Keratinocyte (primary cell): ENCODE measurements at regions not wholly inside any gene's neighbourhood (a gene's known extent, or its start where the extent isn't known, plus 50 kb on each side); places are given as distances from the start of the nearest gene placed in this dataset.

Experiments used
- DNase-seq: peaks from one replicate; pipeline ENCODE4 v3.0.0-alpha.2; 2011; ENCODE audit warnings: low read depth, missing footprints, low spot score
- FAIRE-seq: peaks from 2 replicates; lab custom pipeline; 2011; peaks lifted over from hg19 to GRCh38; lab: Jason Lieb, UNC
- H2AFZ ChIP-seq: 2 replicates; pipeline ENCODE4 v1.6.0; 2012; ENCODE audit warnings: low read length, control low read depth, inconsistent platforms; ENCODE audit not compliant: control insufficient read depth
- H3K27ac ChIP-seq: 2 replicates; pipeline ENCODE4 v1.5.1; 2011; ENCODE audit warnings: low read length; ENCODE audit not compliant: control insufficient read depth, insufficient read depth
- H3K27me3 ChIP-seq: 3 replicates; pipeline ENCODE4 v1.6.0; 2011; ENCODE audit warnings: low read length; ENCODE audit not compliant: control insufficient read depth, insufficient read depth; ENCODE audit errors: extremely low read depth
- H3K36me3 ChIP-seq, 2 experiments: 2 replicates in 1 of 2; 3 replicates in 1 of 2; pipeline ENCODE4 v1.5.1; 2011; ENCODE audit warnings: low read length in 2 of 2, mild to moderate bottlenecking in 1 of 2; ENCODE audit not compliant: control insufficient read depth in 2 of 2, insufficient read depth in 2 of 2; ENCODE audit errors: extremely low read depth in 1 of 2
- H3K4me1 ChIP-seq: 3 replicates; pipeline ENCODE4 v1.5.1; 2011; ENCODE audit warnings: low read length; ENCODE audit not compliant: control insufficient read depth, insufficient read depth; ENCODE audit errors: extremely low read depth
- H3K4me2 ChIP-seq: 3 replicates; pipeline ENCODE4 v1.6.0; 2011; ENCODE audit warnings: low read depth, low read length; ENCODE audit not compliant: control insufficient read depth, insufficient read depth; ENCODE audit errors: extremely low read depth
- H3K4me3 ChIP-seq, 3 experiments: fragments of 200-600 bp in 1 of 3; sonication (generic) in 1 of 3; 2 replicates in 2 of 3; 3 replicates in 1 of 3; pipeline ENCODE4 v1.5.1; 2011 to 2016; ENCODE audit warnings: low read length in 3 of 3, mild to moderate bottlenecking in 3 of 3, control low read depth in 2 of 3, inconsistent platforms in 1 of 3, low read depth in 1 of 3, mixed read lengths in 1 of 3, mixed run types in 1 of 3, moderate library complexity in 1 of 3; ENCODE audit not compliant: control insufficient read depth in 2 of 3, insufficient read depth in 2 of 3; ENCODE audit errors: extremely low read depth in 1 of 3
- H3K79me2 ChIP-seq: 2 replicates; pipeline ENCODE4 v1.6.0; 2012; ENCODE audit warnings: low read length; ENCODE audit not compliant: control insufficient read depth, insufficient read depth
- H3K9ac ChIP-seq: 3 replicates; pipeline ENCODE4 v1.6.0; 2011; ENCODE audit warnings: low read length; ENCODE audit not compliant: control insufficient read depth, insufficient read depth; ENCODE audit errors: extremely low read depth
- H3K9me1 ChIP-seq: 3 replicates; pipeline ENCODE4 v1.6.0; 2011; ENCODE audit warnings: low read length; ENCODE audit not compliant: control insufficient read depth, insufficient read depth; ENCODE audit errors: extremely low read depth
- H3K9me3 ChIP-seq: 2 replicates; pipeline ENCODE4 v1.5.1; 2012; ENCODE audit warnings: low read depth, low read length; ENCODE audit not compliant: control insufficient read depth
- H4K20me1 ChIP-seq: 3 replicates; pipeline ENCODE4 v1.6.0; 2011; ENCODE audit warnings: low read length; ENCODE audit not compliant: control insufficient read depth, insufficient read depth; ENCODE audit errors: extremely low read depth
- CTCF ChIP-seq, 3 experiments: IDR thresholded peaks in 1 of 3; conservative IDR thresholded peaks in 1 of 3; optimal IDR thresholded peaks in 1 of 3; 2 replicates in 2 of 3; 3 replicates in 1 of 3; pipeline versions ENCODE3 to v1.5.1; 2011; ENCODE audit warnings: low read length in 3 of 3, mild to moderate bottlenecking in 3 of 3, moderate library complexity in 2 of 3, control low read depth in 1 of 3, inconsistent platforms in 1 of 3; ENCODE audit not compliant: insufficient read depth in 2 of 3; ENCODE audit errors: extremely low read depth in 1 of 3
- EZH2 ChIP-seq: IDR thresholded peaks from one replicate; pipeline ENCODE4 v1.6.1; 2012; ENCODE audit warnings: inconsistent platforms, mild to moderate bottlenecking, low read length, moderate library complexity
- dilution Hi-C: fragments of 300-500 bp; cut with MboI; formaldehyde crosslinking; loops from one replicate; pipeline ENCODE4 v1.7.0; 2020; ENCODE audit warnings: low sequenced_read_pairs; ENCODE audit not compliant: extremely low pct_ligation_motif_present

GRCh38 chr4:163600727-163601126, 106.2 kb downstream of the TMA16 start:
- Histone ChIP-seq H2AFZ (no peak overlapping the region), H3K9ac (no peak overlapping the region), H3K9me1 (no peaks in the 10 kb centered on the region), H3K36me3 (no peaks in the 10 kb centered on the region), H3K27me3 (no peaks in the 10 kb centered on the region), H3K4me3 (no peak overlapping the region), H4K20me1 (no peaks in the 10 kb centered on the region), H3K9me3 (no peaks in the 10 kb centered on the region), H3K4me2 (no peak overlapping the region), H3K79me2 (no peaks in the 10 kb centered on the region), H3K4me1 (no peaks in the 10 kb centered on the region), H3K27ac (no peak overlapping the region)
- TF ChIP-seq EZH2 (no peak), CTCF (optimal IDR thresholded peaks at IDR 0.05 in 1 of 3, IDR thresholded peaks at IDR 0.05 in 1 of 3, conservative IDR thresholded peaks at IDR 0.05 in 1 of 3; ENCODE audit: extremely low read depth in 1 of 3, insufficient read depth in 2 of 3, low read length in 3 of 3) (no peak)
- dilution Hi-C loops: no loop called here
- FAIRE-seq: no peak
- no peak for DNase-seq

- no peak for FAIRE-seq
- H4K20me1 ChIP-seq: no peaks in the 10 kb centered on the region
- no peaks in the 10 kb centered on the region for H3K36me3 ChIP-seq
- H3K79me2 ChIP-seq: no peaks in the 10 kb centered on the region
- TF ChIP-seq EZH2 (no peak), CTCF (optimal IDR thresholded peaks at IDR 0.05 in 1 of 3, IDR thresholded peaks at IDR 0.05 in 1 of 3, conservative IDR thresholded peaks at IDR 0.05 in 1 of 3; ENCODE audit: extremely low read depth in 1 of 3, insufficient read depth in 2 of 3, low read length in 3 of 3) (no peak)
- no peaks in the 10 kb centered on the region for H3K27me3 ChIP-seq
- H3K9me1 ChIP-seq: no peaks in the 10 kb centered on the region
- no peak overlapping the region for H3K4me2 ChIP-seq
- no peaks in the 10 kb centered on the region for H3K9me3 ChIP-seq
- no peak overlapping the region for H3K4me3 ChIP-seq
- H3K4me1 ChIP-seq: no peaks in the 10 kb centered on the region
- H2AFZ ChIP-seq: no peak overlapping the region
- no peak overlapping the region for H3K9ac ChIP-seq
- H3K27ac ChIP-seq: no peak overlapping the region
- no peak for DNase-seq
- dilution Hi-C loops: no loop called here
Observed at GRCh38 chr4:163603257-163603656, 108.8 kb downstream of the TMA16 start.
